HepG2 (cell line): ENCODE measurements at regions not wholly inside any gene's neighbourhood (a gene's known extent, or its start where the extent isn't known, plus 50 kb on each side); places are given as distances from the start of the nearest gene placed in this dataset.

Source experiments
- ATAC-seq: fragments of 200-7000 bp; cut with Tn5 transposase; 3 replicates; pipeline ENCODE4 v1.9.1; 2020; ENCODE audit warnings: mild to moderate bottlenecking, moderate library complexity
- BruUV-seq: library from RNA; stranded (reverse); fragments of 400-500 nt; replicated peaks from 2 replicates; lab custom pipeline; 2021; lab: Mats Ljungman, UMichigan
- CTCF ChIA-PET: fragments of 300-600 bp; formaldehyde crosslinking; extraction: SDS; loops from one replicate; lab custom pipeline; 2021; ENCODE audit warnings: low total read pairs, inconsistent platforms, low intra/inter-chr PET ratio; lab: Yijun Ruan, JAX
- POLR2A ChIA-PET: fragments of 350-600 bp; sonication (Branson Sonifier 250); formaldehyde crosslinking; loops from one replicate; lab custom pipeline; 2020; ENCODE audit warnings: antibody characterized with exemption, inconsistent platforms; lab: Yijun Ruan, JAX
- DNase-seq: peaks from one replicate; pipeline ENCODE4 v3.0.0-alpha.2; 2015; ENCODE audit warnings: low spot score
- FAIRE-seq: peaks from 3 replicates; lab custom pipeline; 2011; peaks lifted over from hg19 to GRCh38; lab: Jason Lieb, UNC
- H2AFZ ChIP-seq: one replicate; pipeline ENCODE4 v1.6.1; 2011; ENCODE audit warnings: low read length, inconsistent platforms
- H3K27ac ChIP-seq: fragments of 300-600 bp; 3 replicates; pipeline ENCODE4 v1.8.0; 2011; ENCODE audit warnings: mixed run types, mild to moderate bottlenecking, mixed read lengths, low read length, inconsistent platforms; ENCODE audit not compliant: insufficient read depth; ENCODE audit errors: extremely low read length
- H3K27me3 ChIP-seq, 2 experiments: fragments of 200-600 bp in 1 of 2; 2 replicates in 1 of 2; 3 replicates in 1 of 2; pipeline versions ENCODE4 v1.6.0 to v1.8.0; 2011; ENCODE audit warnings: low read length in 2 of 2, mild to moderate bottlenecking in 2 of 2, moderate library complexity in 2 of 2, inconsistent platforms in 1 of 2; ENCODE audit not compliant: insufficient read depth in 2 of 2, control insufficient read depth in 1 of 2
- H3K36me3 ChIP-seq, 2 experiments: fragments of 200-600 bp in 1 of 2; replicated peaks in 1 of 2; 2 replicates in 1 of 2; 3 replicates in 1 of 2; pipeline versions ENCODE4 v1.5.1 to v1.8.0; 2011; ENCODE audit warnings: low read length in 2 of 2, inconsistent platforms in 1 of 2; ENCODE audit not compliant: insufficient read depth in 2 of 2, control insufficient read depth in 1 of 2
- H3K4me1 ChIP-seq: 2 replicates; pipeline ENCODE4 v1.5.1; 2012; ENCODE audit warnings: low read length, inconsistent platforms; ENCODE audit not compliant: insufficient read depth
- H3K4me2 ChIP-seq: 2 replicates; pipeline ENCODE4 v1.6.0; 2011; ENCODE audit warnings: low read depth, low read length, inconsistent platforms
- H3K4me3 ChIP-seq, 3 experiments: fragments of 200-600 bp in 1 of 3; sonication (generic), shearing (Covaris generic) in 1 of 3; replicated peaks in 1 of 3; 2 replicates each; pipeline ENCODE4 v1.5.1; 2011 to 2016; ENCODE audit warnings: low read length in 3 of 3, inconsistent platforms in 2 of 3, low read depth in 2 of 3, mild to moderate bottlenecking in 2 of 3, control low read depth in 1 of 3, mixed read lengths in 1 of 3; ENCODE audit not compliant: insufficient read depth in 1 of 3
- H3K79me2 ChIP-seq: one replicate; pipeline ENCODE4 v1.6.1; 2011; ENCODE audit warnings: low read length, inconsistent platforms; ENCODE audit not compliant: insufficient read depth
- H3K9ac ChIP-seq: 2 replicates; pipeline ENCODE4 v1.6.0; 2011; ENCODE audit warnings: mild to moderate bottlenecking, low read depth, low read length, inconsistent platforms; ENCODE audit not compliant: insufficient read depth
- H3K9me3 ChIP-seq: 2 replicates; pipeline ENCODE4 v1.5.1; 2012; ENCODE audit warnings: mild to moderate bottlenecking, low read length
- H4K20me1 ChIP-seq: 2 replicates; pipeline ENCODE4 v1.6.0; 2011; ENCODE audit warnings: inconsistent platforms, mild to moderate bottlenecking, low read length, moderate library complexity; ENCODE audit not compliant: insufficient read depth
- ADNP ChIP-seq: sonication (generic); formaldehyde crosslinking; IDR thresholded peaks from 2 replicates; pipeline ENCODE4 v1.4.0; 2020; ENCODE audit warnings: missing genetic modification reagents
- HNF4A ChIP-seq: sonication (generic); formaldehyde crosslinking; IDR thresholded peaks from 2 replicates; pipeline ENCODE4 v1.4.0; 2020; ENCODE audit warnings: missing genetic modification reagents
- KAT8 ChIP-seq: IDR thresholded peaks from 2 replicates; pipeline ENCODE4 v1.6.1; 2016; ENCODE audit warnings: missing genetic modification reagents, missing compliant biosample characterization
- KLF12 ChIP-seq: sonication (generic); formaldehyde crosslinking; IDR thresholded peaks from 2 replicates; pipeline ENCODE4 v1.4.0; 2020; ENCODE audit warnings: missing genetic modification reagents, borderline replicate concordance
- PRMT3 ChIP-seq: sonication (generic); formaldehyde crosslinking; IDR thresholded peaks from 2 replicates; pipeline ENCODE4 v1.8.1; 2022; ENCODE audit warnings: low read depth, mild to moderate bottlenecking, moderate library complexity, missing genetic modification reagents, borderline replicate concordance
- RFXAP ChIP-seq: sonication (generic); formaldehyde crosslinking; IDR thresholded peaks from 2 replicates; pipeline ENCODE4 v1.4.0; 2020; ENCODE audit warnings: missing genetic modification reagents, borderline replicate concordance
- TBP ChIP-seq: sonication (generic); formaldehyde crosslinking; IDR thresholded peaks from 2 replicates; pipeline ENCODE4 v1.5.0; 2020; ENCODE audit warnings: missing genetic modification reagents
- ZBED4 ChIP-seq: sonication (generic); formaldehyde crosslinking; IDR thresholded peaks from 2 replicates; pipeline ENCODE4 v1.4.0; 2020; ENCODE audit warnings: missing genetic modification reagents, borderline replicate concordance
- ZBTB49 ChIP-seq: sonication (generic); formaldehyde crosslinking; IDR thresholded peaks from 2 replicates; pipeline ENCODE4 v1.4.0; 2020; ENCODE audit warnings: missing genetic modification reagents, borderline replicate concordance
- ZIK1 ChIP-seq: sonication (generic); formaldehyde crosslinking; IDR thresholded peaks from 2 replicates; pipeline ENCODE4 v1.5.0; 2020; ENCODE audit warnings: mild to moderate bottlenecking, low read depth, missing genetic modification reagents, borderline replicate concordance
- ZNF251 ChIP-seq: sonication (generic); formaldehyde crosslinking; IDR thresholded peaks from 2 replicates; pipeline ENCODE4 v1.9.0; 2021; ENCODE audit warnings: mild to moderate bottlenecking, missing genetic modification reagents
- ZNF383 ChIP-seq: sonication (generic); formaldehyde crosslinking; IDR thresholded peaks from 2 replicates; pipeline ENCODE4 v1.4.0; 2020; ENCODE audit warnings: missing genetic modification reagents, mild to moderate bottlenecking, borderline replicate concordance
- ZNF543 ChIP-seq: sonication (generic); formaldehyde crosslinking; IDR thresholded peaks from 2 replicates; pipeline ENCODE4 v1.4.0; 2020; ENCODE audit warnings: mild to moderate bottlenecking, missing genetic modification reagents
- ZNF547 ChIP-seq: sonication (generic); formaldehyde crosslinking; IDR thresholded peaks from 2 replicates; pipeline ENCODE4 v1.5.1; 2020; ENCODE audit warnings: mild to moderate bottlenecking, missing genetic modification reagents
- ZNF550 ChIP-seq: sonication (generic); formaldehyde crosslinking; IDR thresholded peaks from 2 replicates; pipeline ENCODE4 v1.4.0; 2020; ENCODE audit warnings: mild to moderate bottlenecking, missing genetic modification reagents, borderline replicate concordance
- WGBS: methylation state at CpG from one replicate; pipeline ENCODE4 v1.1.6; 2017; ENCODE audit warnings: low lambda C conversion rate; 5-methylcytosine and 5-hydroxymethylcytosine counted together
- in situ Hi-C: cut with HindIII; loops from 2 replicates; pipeline ENCODE4 v1.10.0; 2017; ENCODE audit warnings: low pct_unique_long_range_greater_than_20kb; ENCODE audit not compliant: extremely low pct_ligation_motif_present
- intact Hi-C: fragments of 100-400 bp; cut with micrococcal nuclease; formaldehyde crosslinking; loops from one replicate; pipeline ENCODE4 v1.10.0; 2022; ENCODE audit not compliant: unreplicated experiment

- TF ChIP-seq TBP (CRISPR knock-in tag) (no peak), RFXAP (CRISPR knock-in tag) (no peak), ZNF550 (CRISPR knock-in tag) (no peak), PRMT3 (CRISPR knock-in tag) (no peak), ZNF543 (CRISPR knock-in tag) (no peak), ZNF251 (no peak), KAT8 (no peak), KLF12 (CRISPR knock-in tag) (no peak), ZIK1 (CRISPR knock-in tag) (no peak), ZNF547 (CRISPR knock-in tag) (no peak), HNF4A (CRISPR knock-in tag) (no peak), ZNF383 (CRISPR knock-in tag) (no peak)
Observed at GRCh38 chr1:157195521-157196244, 57.5 kb upstream of the ETV3 start (continued).

- POLR2A ChIA-PET = no interaction called here
- no peak for TF ChIP-seq ZBED4 (CRISPR knock-in tag)
- no peak for TF ChIP-seq ADNP (CRISPR knock-in tag)
- TF ChIP-seq ZBTB49 (CRISPR knock-in tag) = no peak
Observed at GRCh38 chr1:157194731-157195520, 56.7 kb upstream of the ETV3 start.

More at GRCh38 chr1:157194731-157195520, 56.7 kb upstream of the ETV3 start:
- Histone ChIP-seq H3K36me3 (no peaks in the 10 kb centered on the region), H3K79me2 (no peaks in the 10 kb centered on the region), H2AFZ (no peak overlapping the region), H3K9me3 (no peaks in the 10 kb centered on the region), H3K4me2 (no peak overlapping the region), H3K4me3 (no peak overlapping the region), H3K27me3 (peaks cover 2 to 15% of the 10 kb centered on the region in 2 experiments; a peak in 4 of 5 replicates), H4K20me1 (no peaks in the 10 kb centered on the region), H3K4me1 (peaks cover 25% of the 10 kb centered on the region; the same call in 1 of the 2 replicates), H3K27ac (no peak overlapping the region), H3K9ac (no peak overlapping the region)
- in situ Hi-C loops (loop anchor here (5.0 to 10.0 kb wide), 3 partner anchors 112 to 297 kb away; no protein-coding TSS in a partner anchor), intact Hi-C loops (loop anchor here (5.0 kb wide), 1 partner anchor 167 kb away; no protein-coding TSS in a partner anchor)
- CTCF ChIA-PET = interaction anchor here (1.8 kb wide), 1 partner anchor 296 kb away, joined by 9 read pairs; no protein-coding TSS in a partner anchor
- ATAC-seq (no peak), DNase-seq (no peak), FAIRE-seq (no peak)
- WGBS = 73% methylated on average over 22 of the region's 67 CpGs
- no TSS peak for BruUV-seq
